ENCODE measurements at regions not wholly inside any gene's neighbourhood (a gene's known extent, or its start where the extent isn't known, plus 50 kb on each side); places are given as distances from the start of the nearest gene placed in this dataset.

- Histone ChIP-seq H3K4me3 (ENCODE audit: low read length in 2 of 2) (no peak overlapping the region), H3K36me3 (ENCODE audit: control insufficient read depth in 1 of 2, insufficient read depth in 2 of 2, low read length in 1 of 2) (no peaks in the 10 kb centered on the region), H3K27ac (ENCODE audit: low read depth in 1 of 2, low read length in 2 of 2) (no peak overlapping the region), H3K27me3 (ENCODE audit: control insufficient read depth in 1 of 2, insufficient read depth in 2 of 2, low read length in 1 of 2) (no peaks in the 10 kb centered on the region), H3K9me3 (ENCODE audit: control insufficient read depth, low read length) (no peaks in the 10 kb centered on the region), H3K4me1 (ENCODE audit: control insufficient read depth in 1 of 2, insufficient read depth in 2 of 2, low read length in 2 of 2) (no peaks in the 10 kb centered on the region)
- 81 to 96% methylated on average over 3 of the region's 3 CpGs for WGBS, 2 donors
- intact Hi-C loops (cut with DNase I), result no loop called here
- no peak for ATAC-seq (ENCODE audit: low FRiP score)
- no peak for DNase-seq
Measured at GRCh38 chr1:219517031-219517430, 95.9 kb downstream of the ZC3H11B start.

GRCh38 chr1:219514728-219515127 is 98.2 kb downstream of the ZC3H11B start:
- 76 to 77% methylated on average over 3 of the region's 3 CpGs for WGBS, 2 donors
- H3K4me1 ChIP-seq (ENCODE audit: control insufficient read depth in 1 of 2, insufficient read depth in 2 of 2, low read length in 2 of 2), result no peaks in the 10 kb centered on the region
- DNase-seq (no peak), ATAC-seq (ENCODE audit: low FRiP score) (no peak)
- H3K4me3 ChIP-seq (ENCODE audit: low read length in 2 of 2), result no peak overlapping the region
- no peaks in the 10 kb centered on the region for H3K27me3 ChIP-seq (ENCODE audit: control insufficient read depth in 1 of 2, insufficient read depth in 2 of 2, low read length in 1 of 2)
- H3K9me3 ChIP-seq (ENCODE audit: control insufficient read depth, low read length), result no peaks in the 10 kb centered on the region
- H3K36me3 ChIP-seq (ENCODE audit: control insufficient read depth in 1 of 2, insufficient read depth in 2 of 2, low read length in 1 of 2), result no peaks in the 10 kb centered on the region
- H3K27ac ChIP-seq (ENCODE audit: low read depth in 1 of 2, low read length in 2 of 2), result no peak overlapping the region
- intact Hi-C loops (cut with DNase I), result no loop called here

- DNase-seq (no peak), ATAC-seq (ENCODE audit: low FRiP score) (no peak)
- Histone ChIP-seq H3K36me3 (ENCODE audit: control insufficient read depth in 1 of 2, insufficient read depth in 2 of 2, low read length in 1 of 2) (no peaks in the 10 kb centered on the region), H3K27me3 (ENCODE audit: control insufficient read depth in 1 of 2, insufficient read depth in 2 of 2, low read length in 1 of 2) (no peaks in the 10 kb centered on the region), H3K9me3 (ENCODE audit: control insufficient read depth, low read length) (peaks cover 1% of the 10 kb centered on the region), H3K4me3 (ENCODE audit: low read length in 2 of 2) (no peak overlapping the region), H3K4me1 (ENCODE audit: control insufficient read depth in 1 of 2, insufficient read depth in 2 of 2, low read length in 2 of 2) (peaks cover 0 to 2% of the 10 kb centered on the region in 2 donors), H3K27ac (ENCODE audit: low read depth in 1 of 2, low read length in 2 of 2) (no peak overlapping the region)
- WGBS, 2 donors, result 35 to 39% methylated on average over 2 of the region's 2 CpGs
- intact Hi-C loops (cut with DNase I), result no loop called here
Measured at GRCh38 chr1:219507437-219507836, 105.5 kb downstream of the ZC3H11B start.

- DNase-seq, result no peak
Measured at GRCh38 chr1:219506936-219507335, 106.0 kb downstream of the ZC3H11B start.

GRCh38 chr1:219506473-219506899 is 106.4 kb downstream of the ZC3H11B start:
- Histone ChIP-seq H3K27me3 (ENCODE audit: control insufficient read depth in 1 of 2, insufficient read depth in 2 of 2, low read length in 1 of 2) (no peaks in the 10 kb centered on the region), H3K27ac (ENCODE audit: low read depth in 1 of 2, low read length in 2 of 2) (no peak overlapping the region), H3K4me3 (ENCODE audit: low read length in 2 of 2) (no peak overlapping the region), H3K36me3 (ENCODE audit: control insufficient read depth in 1 of 2, insufficient read depth in 2 of 2, low read length in 1 of 2) (no peaks in the 10 kb centered on the region), H3K4me1 (ENCODE audit: control insufficient read depth in 1 of 2, insufficient read depth in 2 of 2, low read length in 2 of 2) (peaks cover 0 to 2% of the 10 kb centered on the region in 2 donors), H3K9me3 (ENCODE audit: control insufficient read depth, low read length) (peaks cover 1% of the 10 kb centered on the region)
- ATAC-seq (ENCODE audit: low FRiP score), result no peak
- no peak for DNase-seq
- intact Hi-C loops (cut with DNase I), result no loop called here
- 56 to 74% methylated on average over 4 of the region's 4 CpGs for WGBS, 2 donors

More at GRCh38 chr1:219506936-219507335, 106.0 kb downstream of the ZC3H11B start:
- no peak for ATAC-seq (ENCODE audit: low FRiP score)
- H3K27me3 ChIP-seq (ENCODE audit: control insufficient read depth in 1 of 2, insufficient read depth in 2 of 2, low read length in 1 of 2), result no peaks in the 10 kb centered on the region
- H3K36me3 ChIP-seq (ENCODE audit: control insufficient read depth in 1 of 2, insufficient read depth in 2 of 2, low read length in 1 of 2), result no peaks in the 10 kb centered on the region
- peaks cover 1% of the 10 kb centered on the region for H3K9me3 ChIP-seq (ENCODE audit: control insufficient read depth, low read length)
- peaks cover 0 to 2% of the 10 kb centered on the region in 2 donors for H3K4me1 ChIP-seq (ENCODE audit: control insufficient read depth in 1 of 2, insufficient read depth in 2 of 2, low read length in 2 of 2)
- H3K27ac ChIP-seq (ENCODE audit: low read depth in 1 of 2, low read length in 2 of 2), result no peak overlapping the region
- intact Hi-C loops (cut with DNase I), result no loop called here
- 83 to 85% methylated on average over 1 of the region's 1 CpG for WGBS, 2 donors
- H3K4me3 ChIP-seq (ENCODE audit: low read length in 2 of 2), result no peak overlapping the region

- peaks cover 1% of the 10 kb centered on the region for H3K9me3 ChIP-seq (ENCODE audit: control insufficient read depth, low read length)
- intact Hi-C loops (cut with DNase I), result no loop called here
- WGBS, 2 donors, result 80 to 83% methylated on average over 3 of the region's 3 CpGs
Measured at GRCh38 chr1:219505886-219506285, 107.0 kb downstream of the ZC3H11B start.

GRCh38 chr1:219503604-219504003 is 109.3 kb downstream of the ZC3H11B start:
- intact Hi-C loops (cut with DNase I), result no loop called here

More at GRCh38 chr1:219505886-219506285, 107.0 kb downstream of the ZC3H11B start:
- no peaks in the 10 kb centered on the region for H3K36me3 ChIP-seq (ENCODE audit: control insufficient read depth in 1 of 2, insufficient read depth in 2 of 2, low read length in 1 of 2)
- ATAC-seq (ENCODE audit: low FRiP score) (no peak), DNase-seq (no peak)
- H3K27ac ChIP-seq (ENCODE audit: low read depth in 1 of 2, low read length in 2 of 2), result no peak overlapping the region
- H3K27me3 ChIP-seq (ENCODE audit: control insufficient read depth in 1 of 2, insufficient read depth in 2 of 2, low read length in 1 of 2), result no peaks in the 10 kb centered on the region
- H3K4me1 ChIP-seq (ENCODE audit: control insufficient read depth in 1 of 2, insufficient read depth in 2 of 2, low read length in 2 of 2), result peaks cover 0 to 2% of the 10 kb centered on the region in 2 donors
- no peak overlapping the region for H3K4me3 ChIP-seq (ENCODE audit: low read length in 2 of 2)

GRCh38 chr1:219500327-219500897 is 112.5 kb downstream of the ZC3H11B start:
- 89 to 93% methylated on average over 6 of the region's 6 CpGs for WGBS, 2 donors
- Histone ChIP-seq H3K27me3 (ENCODE audit: control insufficient read depth in 1 of 2, insufficient read depth in 2 of 2, low read length in 1 of 2) (no peaks in the 10 kb centered on the region), H3K4me1 (ENCODE audit: control insufficient read depth in 1 of 2, insufficient read depth in 2 of 2, low read length in 2 of 2) (no peaks in the 10 kb centered on the region), H3K27ac (ENCODE audit: low read depth in 1 of 2, low read length in 2 of 2) (no peak overlapping the region), H3K4me3 (ENCODE audit: low read length in 2 of 2) (no peak overlapping the region), H3K9me3 (ENCODE audit: control insufficient read depth, low read length) (no peaks in the 10 kb centered on the region), H3K36me3 (ENCODE audit: control insufficient read depth in 1 of 2, insufficient read depth in 2 of 2, low read length in 1 of 2) (no peaks in the 10 kb centered on the region)
- intact Hi-C loops (cut with DNase I), result no loop called here
- DNase-seq, result no peak
- ATAC-seq (ENCODE audit: low FRiP score), result no peak

More at GRCh38 chr1:219503604-219504003, 109.3 kb downstream of the ZC3H11B start:
- no peaks in the 10 kb centered on the region for H3K27me3 ChIP-seq (ENCODE audit: control insufficient read depth in 1 of 2, insufficient read depth in 2 of 2, low read length in 1 of 2)
- H3K36me3 ChIP-seq (ENCODE audit: control insufficient read depth in 1 of 2, insufficient read depth in 2 of 2, low read length in 1 of 2), result no peaks in the 10 kb centered on the region
- DNase-seq, result no peak
- ATAC-seq (ENCODE audit: low FRiP score), result no peak
- H3K27ac ChIP-seq (ENCODE audit: low read depth in 1 of 2, low read length in 2 of 2), result no peak overlapping the region
- H3K4me1 ChIP-seq (ENCODE audit: control insufficient read depth in 1 of 2, insufficient read depth in 2 of 2, low read length in 2 of 2), result peaks cover 0 to 2% of the 10 kb centered on the region in 2 donors
- H3K9me3 ChIP-seq (ENCODE audit: control insufficient read depth, low read length), result peaks cover 1% of the 10 kb centered on the region
- 85 to 86% methylated on average over 4 of the region's 4 CpGs for WGBS, 2 donors
- no peak overlapping the region for H3K4me3 ChIP-seq (ENCODE audit: low read length in 2 of 2)

- Histone ChIP-seq H3K4me1 (ENCODE audit: control insufficient read depth in 1 of 2, insufficient read depth in 2 of 2, low read length in 2 of 2) (no peaks in the 10 kb centered on the region), H3K27me3 (ENCODE audit: control insufficient read depth in 1 of 2, insufficient read depth in 2 of 2, low read length in 1 of 2) (no peaks in the 10 kb centered on the region), H3K4me3 (ENCODE audit: low read length in 2 of 2) (no peak overlapping the region), H3K9me3 (ENCODE audit: control insufficient read depth, low read length) (no peaks in the 10 kb centered on the region), H3K27ac (ENCODE audit: low read depth in 1 of 2, low read length in 2 of 2) (no peak overlapping the region), H3K36me3 (ENCODE audit: control insufficient read depth in 1 of 2, insufficient read depth in 2 of 2, low read length in 1 of 2) (no peaks in the 10 kb centered on the region)
- ATAC-seq (ENCODE audit: low FRiP score) (peak; percentile 57), DNase-seq (no peak)
- WGBS, 2 donors, result 97 to 98% methylated on average over 1 of the region's 1 CpG
- intact Hi-C loops (cut with DNase I), result no loop called here
Measured at GRCh38 chr1:219498666-219499065, 114.2 kb downstream of the ZC3H11B start.
